H1 (cell line): ENCODE measurements at regions not wholly inside any gene's neighbourhood (a gene's known extent, or its start where the extent isn't known, plus 50 kb on each side); places are given as distances from the start of the nearest gene placed in this dataset.

Source experiments
- CTCF ChIA-PET: fragments of 300-600 bp; sonication (Branson Sonifier 250); formaldehyde crosslinking; loops from one replicate; lab custom pipeline; 2021; ENCODE audit not compliant: partially characterized antibody; lab: Charles Lee
- POLR2A ChIA-PET: fragments of 300-600 bp; sonication (Branson Sonifier 250); formaldehyde crosslinking; loops from one replicate; lab custom pipeline; 2021; ENCODE audit warnings: inconsistent platforms; ENCODE audit not compliant: partially characterized antibody; lab: Charles Lee
- DNase-seq, 2 experiments: peaks; one replicate each; pipeline versions ENCODE4 v3.0.0 to v3.0.0-alpha.2; 2010 to 2022; ENCODE audit warnings: low spot score in 2 of 2, low read depth in 1 of 2, mixed read lengths in 1 of 2
- FAIRE-seq: peaks from 2 replicates; lab custom pipeline; 2011; peaks lifted over from hg19 to GRCh38; lab: Jason Lieb, UNC
- H2AFZ ChIP-seq: 2 replicates; pipeline ENCODE4 v1.8.1; 2012; ENCODE audit warnings: low read length, inconsistent platforms
- H2AK5ac ChIP-seq: 2 replicates; pipeline ENCODE4 v1.6.1; 2013; ENCODE audit warnings: low read depth, low read length
- H2BK120ac ChIP-seq: replicated peaks from 2 replicates; pipeline ENCODE3; 2013; ENCODE audit warnings: low read depth, low read length, inconsistent platforms
- H2BK12ac ChIP-seq: 2 replicates; pipeline ENCODE4 v1.6.1; 2013; ENCODE audit warnings: low read depth, low read length
- H2BK15ac ChIP-seq: 2 replicates; pipeline ENCODE4 v1.6.1; 2013; ENCODE audit warnings: low read length
- H2BK20ac ChIP-seq: 2 replicates; pipeline ENCODE4 v1.6.1; 2013; ENCODE audit warnings: low read length
- H2BK5ac ChIP-seq: 2 replicates; pipeline ENCODE4 v1.6.1; 2013; ENCODE audit warnings: low read depth, low read length
- H3K14ac ChIP-seq: 2 replicates; pipeline ENCODE4 v1.6.1; 2013; ENCODE audit warnings: inconsistent platforms; ENCODE audit not compliant: insufficient read length
- H3K18ac ChIP-seq: 2 replicates; pipeline ENCODE4 v1.6.1; 2013; ENCODE audit warnings: low read length; ENCODE audit errors: extremely low read depth
- H3K23ac ChIP-seq: 2 replicates; pipeline ENCODE4 v1.6.1; 2013; ENCODE audit warnings: inconsistent platforms; ENCODE audit not compliant: insufficient read length
- H3K23me2 ChIP-seq: 2 replicates; pipeline ENCODE4 v1.6.1; 2013; ENCODE audit warnings: low read depth, low read length
- H3K27ac ChIP-seq: 2 replicates; pipeline ENCODE4 v1.6.1; 2011; ENCODE audit warnings: low read depth, low read length, inconsistent platforms
- H3K27me3 ChIP-seq, 4 experiments: replicated peaks in 1 of 4; 1 replicate in 1 of 4; 2 replicates in 3 of 4; pipeline versions ENCODE4 v1.6.1 to v1.8.1; 2011 to 2013; ENCODE audit warnings: low read length in 3 of 4, mild to moderate bottlenecking in 3 of 4, inconsistent platforms in 2 of 4, mixed read lengths in 2 of 4, moderate library complexity in 1 of 4; ENCODE audit not compliant: control insufficient read depth in 3 of 4, insufficient read depth in 3 of 4; ENCODE audit errors: extremely low read depth in 1 of 4
- H3K36me3 ChIP-seq, 4 experiments: 2 replicates each; pipeline versions ENCODE4 v1.6.1 to v1.8.1; 2011 to 2013; ENCODE audit warnings: mild to moderate bottlenecking in 4 of 4, low read length in 3 of 4, moderate library complexity in 2 of 4, control low read depth in 1 of 4, inconsistent platforms in 1 of 4; ENCODE audit not compliant: insufficient read depth in 4 of 4, control insufficient read depth in 2 of 4
- H3K4ac ChIP-seq: replicated peaks from 2 replicates; pipeline ENCODE3; 2013; ENCODE audit warnings: low read length, low read depth, mixed read lengths, inconsistent platforms; ENCODE audit not compliant: insufficient read length
- H3K4me1 ChIP-seq, 4 experiments: replicated peaks in 1 of 4; 1 replicate in 1 of 4; 2 replicates in 3 of 4; pipeline versions ENCODE4 v1.6.1 to v1.8.1; 2011 to 2013; ENCODE audit warnings: low read length in 3 of 4, inconsistent platforms in 2 of 4, mixed read lengths in 1 of 4; ENCODE audit not compliant: insufficient read depth in 4 of 4, control insufficient read depth in 3 of 4
- H3K4me2 ChIP-seq, 2 experiments: 2 replicates each; pipeline versions ENCODE4 v1.6.1 to v1.8.1; 2011 to 2013; ENCODE audit warnings: low read depth in 2 of 2, low read length in 2 of 2, control low read depth in 1 of 2, inconsistent platforms in 1 of 2, mild to moderate bottlenecking in 1 of 2; ENCODE audit not compliant: insufficient read depth in 1 of 2
- H3K4me3 ChIP-seq, 4 experiments: fragments of 200-600, 300-600 bp in 1 of 4; sonication (generic), shearing (Covaris generic), sonication (Bioruptor Twin) in 1 of 4; 2 replicates each; pipeline versions ENCODE4 v1.5.1 to v1.8.1; 2011 to 2016; ENCODE audit warnings: low read length in 4 of 4, low read depth in 3 of 4, control low read depth in 2 of 4, inconsistent platforms in 2 of 4, mild to moderate bottlenecking in 2 of 4, mixed read lengths in 1 of 4, moderate library complexity in 1 of 4; ENCODE audit not compliant: insufficient read depth in 2 of 4; ENCODE audit errors: extremely low read depth in 1 of 4
- H3K56ac ChIP-seq: replicated peaks from 2 replicates; pipeline ENCODE3; 2013; ENCODE audit warnings: low read depth, mild to moderate bottlenecking, mixed read lengths, low read length, inconsistent platforms; ENCODE audit not compliant: insufficient read length
- H3K79me1 ChIP-seq: 2 replicates; pipeline ENCODE4 v1.6.1; 2013; ENCODE audit warnings: low read depth, low read length, control low read depth
- H3K79me2 ChIP-seq, 2 experiments: 2 replicates each; pipeline versions ENCODE4 v1.6.1 to v1.8.1; 2012 to 2013; ENCODE audit warnings: low read length in 2 of 2, mild to moderate bottlenecking in 2 of 2, inconsistent platforms in 1 of 2; ENCODE audit not compliant: insufficient read depth in 2 of 2, control insufficient read depth in 1 of 2
- H3K9ac ChIP-seq, 4 experiments: replicated peaks in 1 of 4; 1 replicate in 1 of 4; 2 replicates in 3 of 4; pipeline versions ENCODE4 v1.6.1 to v1.8.1; 2011 to 2013; ENCODE audit warnings: low read depth in 3 of 4, low read length in 3 of 4, control low read depth in 2 of 4, mild to moderate bottlenecking in 2 of 4, moderate library complexity in 2 of 4, inconsistent platforms in 1 of 4; ENCODE audit errors: extremely low read depth in 1 of 4
- H3K9me3 ChIP-seq, 2 experiments: 2 replicates each; pipeline versions ENCODE4 v1.6.1 to v1.8.1; 2012 to 2013; ENCODE audit warnings: mild to moderate bottlenecking in 2 of 2, moderate library complexity in 2 of 2, control low read depth in 1 of 2, inconsistent platforms in 1 of 2, low read depth in 1 of 2, low read length in 1 of 2, mixed read lengths in 1 of 2; ENCODE audit not compliant: insufficient read depth in 2 of 2
- H4K20me1 ChIP-seq, 2 experiments: replicated peaks in 1 of 2; 2 replicates each; pipeline versions ENCODE3 to v1.8.1; 2011 to 2013; ENCODE audit warnings: inconsistent platforms in 2 of 2, low read length in 2 of 2, mild to moderate bottlenecking in 1 of 2; ENCODE audit not compliant: insufficient read depth in 2 of 2, control insufficient read depth in 1 of 2
- H4K5ac ChIP-seq: 2 replicates; pipeline ENCODE4 v1.6.1; 2013; ENCODE audit warnings: low read length, low read depth, mixed read lengths, inconsistent platforms; ENCODE audit not compliant: insufficient read length
- H4K8ac ChIP-seq: 2 replicates; pipeline ENCODE4 v1.8.0; 2013; ENCODE audit warnings: mild to moderate bottlenecking, moderate library complexity, low read length, inconsistent platforms; ENCODE audit not compliant: insufficient read depth; ENCODE audit errors: extremely low read depth
- H4K91ac ChIP-seq: replicated peaks from 2 replicates; pipeline ENCODE3; 2013; ENCODE audit warnings: low read length, mixed read lengths, inconsistent platforms; ENCODE audit not compliant: insufficient read length
- CHD1 ChIP-seq: IDR thresholded peaks from 2 replicates; pipeline ENCODE4 v1.6.1; 2012; ENCODE audit warnings: low read depth, low read length, improper control_type of control experiment
- CHD2 ChIP-seq: IDR thresholded peaks from 2 replicates; pipeline ENCODE4 v1.6.1; 2012; ENCODE audit warnings: low read length, improper control_type of control experiment
- GABPA ChIP-seq: IDR thresholded peaks from 2 replicates; pipeline ENCODE4 v1.6.1; 2011; ENCODE audit warnings: mild to moderate bottlenecking, low read length, moderate library complexity, borderline replicate concordance; ENCODE audit not compliant: insufficient read depth
- HDAC2 ChIP-seq, 2 experiments: fragments of 300-600 bp in 1 of 2; sonication (generic) in 1 of 2; IDR thresholded peaks; 2 replicates each; pipeline ENCODE4 v1.6.1; 2011 to 2012; ENCODE audit warnings: low read depth in 2 of 2, low read length in 2 of 2, mild to moderate bottlenecking in 2 of 2, moderate library complexity in 2 of 2, borderline replicate concordance in 1 of 2, inconsistent platforms in 1 of 2
- TAF7 ChIP-seq: optimal IDR thresholded peaks from 2 replicates; pipeline ENCODE3; 2011; ENCODE audit warnings: low read depth, mild to moderate bottlenecking, inconsistent platforms, low read length, moderate library complexity, borderline replicate concordance
- TEAD4 ChIP-seq: IDR thresholded peaks from 2 replicates; pipeline ENCODE4 v1.6.1; 2012; ENCODE audit warnings: low read depth, low read length, inconsistent platforms, mixed read lengths
- WGBS, 2 experiments: shearing (Covaris generic) in 1 of 2; methylation state at CpG; one replicate each; pipeline versions ENCODE4 v1.1.6 to v1.1.7; 2013 to 2015; ENCODE audit warnings: low lambda C conversion rate in 2 of 2, mixed read lengths in 2 of 2, inconsistent platforms in 1 of 2, low coverage in 1 of 2, missing lambda C conversion rate in 1 of 2; ENCODE audit not compliant: insufficient replicate concordance in 2 of 2, insufficient coverage in 1 of 2, insufficient read length in 1 of 2; ENCODE audit errors: extremely low coverage in 1 of 2, missing lambda C conversion rate in 1 of 2; 5-methylcytosine and 5-hydroxymethylcytosine counted together
- TF ChIP-seq, protein P1 (sequence below): IDR thresholded peaks from 2 replicates; pipeline ENCODE4 v1.6.1; 2011; ENCODE audit warnings: low read length, improper control_type of control experiment

DNA sequence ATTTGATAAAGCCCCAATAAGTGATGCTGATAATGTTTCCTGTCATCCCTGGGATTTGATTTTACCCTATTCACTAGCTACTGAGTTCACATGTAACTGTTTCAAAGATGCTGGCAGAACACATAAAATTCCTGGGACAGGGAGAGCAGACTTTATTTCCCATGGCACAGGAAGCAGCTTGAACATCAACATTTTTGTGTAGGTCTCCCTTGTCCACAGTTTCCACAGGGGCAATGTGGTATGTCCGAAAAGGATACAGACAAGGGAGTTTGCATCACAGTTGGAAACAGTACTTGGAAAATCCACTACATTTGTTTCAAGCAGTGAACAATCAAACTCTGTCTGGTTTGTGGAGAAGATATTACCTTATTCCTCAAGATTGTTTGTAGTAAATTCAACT lies 129.2 kb upstream of the KLHL4 start:
- no peak overlapping the region for H4K5ac ChIP-seq
- CTCF ChIA-PET: no interaction called here
- 100% methylated on average over 1 of the region's 1 CpG; no CpG with 5 or more reads in 1 of the 2 experiments for WGBS, 2 experiments
- no peaks in the 10 kb centered on the region for H3K9me3 ChIP-seq
- no peak for TF ChIP-seq GABPA
- TF ChIP-seq, protein P1, sequence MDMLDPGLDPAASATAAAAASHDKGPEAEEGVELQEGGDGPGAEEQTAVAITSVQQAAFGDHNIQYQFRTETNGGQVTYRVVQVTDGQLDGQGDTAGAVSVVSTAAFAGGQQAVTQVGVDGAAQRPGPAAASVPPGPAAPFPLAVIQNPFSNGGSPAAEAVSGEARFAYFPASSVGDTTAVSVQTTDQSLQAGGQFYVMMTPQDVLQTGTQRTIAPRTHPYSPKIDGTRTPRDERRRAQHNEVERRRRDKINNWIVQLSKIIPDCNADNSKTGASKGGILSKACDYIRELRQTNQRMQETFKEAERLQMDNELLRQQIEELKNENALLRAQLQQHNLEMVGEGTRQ: no peak
- no peak for TF ChIP-seq CHD1
- no peak for TF ChIP-seq TEAD4
- no peak for TF ChIP-seq HDAC2 (IDR thresholded peaks at IDR 0.05; ENCODE audit: borderline replicate concordance in 1 of 2, low read depth in 2 of 2, low read length in 2 of 2)
- no peak for TF ChIP-seq CHD2
- no peak for TF ChIP-seq TAF7
- TF ChIP-seq, all 59 proteins: peak for 0
- Histone ChIP-seq H4K20me1 (no peaks in the 10 kb centered on the region), H2BK20ac (no peak overlapping the region), H3K23ac (no peak overlapping the region), H3K4me1 (no peaks in the 10 kb centered on the region), H4K91ac (no peak overlapping the region), H3K36me3 (no peaks in the 10 kb centered on the region), H2BK5ac (no peak overlapping the region), H2BK12ac (no peak overlapping the region), H3K79me2 (no peaks in the 10 kb centered on the region), H3K56ac (no peak overlapping the region), H2BK15ac (no peak overlapping the region), H3K4me2 (no peak overlapping the region), H3K79me1 (no peaks in the 10 kb centered on the region), H3K4ac (no peak overlapping the region), H3K4me3 (no peak overlapping the region), H4K8ac (no peak overlapping the region), H3K23me2 (no peaks in the 10 kb centered on the region), H2AK5ac (no peak overlapping the region), H3K14ac (no peak overlapping the region), H2BK120ac (no peak overlapping the region), H3K27ac (no peak overlapping the region), H3K9ac (no peak overlapping the region), H3K18ac (no peak overlapping the region), H3K27me3 (no peaks in the 10 kb centered on the region), H2AFZ (no peak overlapping the region)
- no peak for DNase-seq
- FAIRE-seq: no peak
- POLR2A ChIA-PET: no interaction called here
